ENCODE measurements at regions not wholly inside any gene's neighbourhood (a gene's known extent, or its start where the extent isn't known, plus 50 kb on each side); places are given as distances from the start of the nearest gene placed in this dataset.

DNA sequence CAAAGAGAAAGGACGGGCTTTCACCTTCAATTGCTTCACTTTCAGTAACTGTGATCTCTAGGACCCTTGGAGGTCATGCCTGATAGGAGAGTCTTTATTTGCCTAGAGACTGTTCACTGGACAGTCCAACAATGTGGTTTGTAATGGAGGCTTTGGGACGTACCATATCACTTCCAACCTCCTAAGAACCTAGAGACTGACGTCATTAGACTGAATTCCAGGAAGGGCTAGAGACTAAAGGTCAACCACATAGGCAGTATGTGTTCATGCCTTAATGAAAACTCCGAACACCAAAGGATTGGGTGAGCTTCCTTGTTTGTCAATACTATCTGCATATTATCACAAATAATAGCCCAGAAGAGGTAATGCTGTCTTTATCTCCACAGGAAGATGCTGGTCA is 53.7 kb upstream of the CNTN5 start:
- H3K4me3 ChIP-seq (ENCODE audit: low read depth, low read length): no peak overlapping the region
- DNase-seq (ENCODE audit: low read depth): no peak
